IMR-90 (cell line): ENCODE measurements at regions not wholly inside any gene's neighbourhood (a gene's known extent, or its start where the extent isn't known, plus 50 kb on each side); places are given as distances from the start of the nearest gene placed in this dataset.

Experiments
- ATAC-seq: fragments of 200-7000 bp; cut with Tn5 transposase; 2 replicates; pipeline ENCODE4 v1.9.1; 2020; ENCODE audit warnings: low read depth, mild to moderate bottlenecking, moderate library complexity
- BruUV-seq: library from RNA; stranded (reverse); fragments of 400-500 nt; replicated peaks from 2 replicates; lab custom pipeline; 2021; lab: Mats Ljungman, UMichigan
- CTCF ChIA-PET: fragments of 300-600 bp; formaldehyde crosslinking; extraction: SDS; loops from one replicate; lab custom pipeline; 2021; ENCODE audit warnings: antibody characterized with exemption; lab: Yijun Ruan, JAX
- POLR2A ChIA-PET: fragments of 300-600 bp; sonication (Branson Sonifier 250); formaldehyde crosslinking; loops from one replicate; lab custom pipeline; 2022; ENCODE audit warnings: antibody characterized with exemption; ENCODE audit not compliant: unreplicated experiment; lab: Charles Lee
- DNase-seq: peaks from one replicate; pipeline ENCODE4 v3.0.0; 2013
- H2AFZ ChIP-seq: replicated peaks from 2 replicates; pipeline ENCODE3; 2013; ENCODE audit warnings: low read length, mild to moderate bottlenecking; ENCODE audit not compliant: poor library complexity
- H2AK5ac ChIP-seq: 2 replicates; pipeline ENCODE4 v1.6.1; 2013; ENCODE audit warnings: low read depth, low read length, inconsistent platforms
- H2AK9ac ChIP-seq: replicated peaks from 2 replicates; pipeline ENCODE3; 2013; ENCODE audit warnings: mild to moderate bottlenecking, low read depth, low read length, moderate library complexity; ENCODE audit not compliant: poor library complexity
- H2BK120ac ChIP-seq: 2 replicates; pipeline ENCODE4 v1.6.1; 2013; ENCODE audit warnings: low read depth, low read length, inconsistent platforms
- H2BK15ac ChIP-seq: 3 replicates; pipeline ENCODE4 v1.6.1; 2013; ENCODE audit warnings: low read depth, low read length, inconsistent platforms
- H2BK20ac ChIP-seq: 2 replicates; pipeline ENCODE4 v1.6.1; 2013; ENCODE audit warnings: low read depth, mild to moderate bottlenecking, inconsistent platforms, low read length, moderate library complexity
- H2BK5ac ChIP-seq: 2 replicates; pipeline ENCODE4 v1.6.1; 2013; ENCODE audit warnings: mild to moderate bottlenecking, low read depth, low read length, inconsistent platforms; ENCODE audit not compliant: poor library complexity, severe bottlenecking
- H3K14ac ChIP-seq: replicated peaks from 2 replicates; pipeline ENCODE4 v1.6.1; 2013; ENCODE audit warnings: low read depth, low read length, inconsistent platforms
- H3K18ac ChIP-seq: 2 replicates; pipeline ENCODE4 v1.6.1; 2013; ENCODE audit warnings: low read depth, low read length, control low read depth
- H3K23ac ChIP-seq: 2 replicates; pipeline ENCODE4 v1.6.1; 2013; ENCODE audit warnings: low read depth, low read length, inconsistent platforms
- H3K27ac ChIP-seq: 2 replicates; pipeline ENCODE4 v1.5.1; 2013; ENCODE audit warnings: mild to moderate bottlenecking, control low read depth, low read length; ENCODE audit not compliant: insufficient read depth
- H3K27me3 ChIP-seq: 2 replicates; pipeline ENCODE4 v1.6.1; 2013; ENCODE audit warnings: low read length; ENCODE audit not compliant: control insufficient read depth, insufficient read depth
- H3K36me3 ChIP-seq: 2 replicates; pipeline ENCODE4 v1.6.1; 2013; ENCODE audit warnings: low read length, mixed read lengths; ENCODE audit not compliant: control insufficient read depth, insufficient read depth
- H3K4ac ChIP-seq: 2 replicates; pipeline ENCODE4 v1.6.1; 2013; ENCODE audit warnings: low read depth, low read length, inconsistent platforms
- H3K4me1 ChIP-seq: 2 replicates; pipeline ENCODE4 v1.6.1; 2013; ENCODE audit warnings: low read length, mixed read lengths; ENCODE audit not compliant: control insufficient read depth, insufficient read depth
- H3K4me2 ChIP-seq: 2 replicates; pipeline ENCODE4 v1.6.1; 2013; ENCODE audit warnings: low read depth, mild to moderate bottlenecking, control low read depth, low read length, moderate library complexity
- H3K4me3 ChIP-seq: 2 replicates; pipeline ENCODE4 v1.5.1; 2013; ENCODE audit warnings: low read depth, mild to moderate bottlenecking, control low read depth, low read length, moderate library complexity; ENCODE audit not compliant: insufficient read depth
- H3K56ac ChIP-seq: 2 replicates; pipeline ENCODE4 v1.6.1; 2013; ENCODE audit warnings: low read length, inconsistent platforms; ENCODE audit not compliant: insufficient read depth; ENCODE audit errors: extremely low read depth
- H3K79me1 ChIP-seq, 2 experiments: 2 replicates each; pipeline ENCODE4 v1.6.1; 2013; ENCODE audit warnings: low read length in 2 of 2, inconsistent platforms in 1 of 2, low read depth in 1 of 2
- H3K9ac ChIP-seq: 2 replicates; pipeline ENCODE4 v1.6.1; 2013; ENCODE audit warnings: low read depth, low read length, control low read depth
- H3K9me1 ChIP-seq: 2 replicates; pipeline ENCODE4 v1.6.1; 2013; ENCODE audit warnings: low read length, inconsistent platforms; ENCODE audit not compliant: insufficient read depth
- H3K9me3 ChIP-seq: 2 replicates; pipeline ENCODE4 v1.6.1; 2013; ENCODE audit warnings: low read length; ENCODE audit not compliant: control insufficient read depth, insufficient read depth
- H4K20me1 ChIP-seq: 2 replicates; pipeline ENCODE4 v1.6.1; 2013; ENCODE audit warnings: low read length, inconsistent platforms; ENCODE audit not compliant: insufficient read depth
- H4K5ac ChIP-seq: 2 replicates; pipeline ENCODE4 v1.6.1; 2013; ENCODE audit warnings: mild to moderate bottlenecking, low read depth, low read length, control low read depth
- H4K8ac ChIP-seq, 2 experiments: 2 replicates each; pipeline ENCODE4 v1.6.1; 2013; ENCODE audit warnings: low read depth in 2 of 2, low read length in 2 of 2, control low read depth in 1 of 2, inconsistent platforms in 1 of 2
- H4K91ac ChIP-seq: 2 replicates; pipeline ENCODE4 v1.6.1; 2013; ENCODE audit warnings: low read depth, low read length, inconsistent platforms; ENCODE audit not compliant: insufficient read depth
- BHLHE40 ChIP-seq: fragments of 150-350 bp; IDR thresholded peaks from 2 replicates; pipeline ENCODE4 v1.6.1; 2016; ENCODE audit warnings: mild to moderate bottlenecking, low read depth, low read length
- CEBPB ChIP-seq: IDR thresholded peaks from 2 replicates; pipeline ENCODE4 v1.6.1; 2012; ENCODE audit warnings: low read depth, low read length, improper control_type of control experiment
- CTCF ChIP-seq: conservative IDR thresholded peaks from 2 replicates; pipeline ENCODE4 v1.5.1; 2012; ENCODE audit warnings: mild to moderate bottlenecking, low read depth, low read length, improper control_type of control experiment
- ELK1 ChIP-seq: fragments of 150-350 bp; IDR thresholded peaks from 2 replicates; pipeline ENCODE4 v1.6.1; 2016; ENCODE audit warnings: low read depth, mild to moderate bottlenecking, low read length, moderate library complexity, borderline replicate concordance
- FOS ChIP-seq: fragments of 150-350 bp; IDR thresholded peaks from 2 replicates; pipeline ENCODE4 v1.6.1; 2016; ENCODE audit warnings: low read depth, low read length
- MAFK ChIP-seq: IDR thresholded peaks from 2 replicates; pipeline ENCODE4 v1.6.1; 2012; ENCODE audit warnings: low read depth, low read length, improper control_type of control experiment
- MAZ ChIP-seq: IDR thresholded peaks from 2 replicates; pipeline ENCODE4 v1.6.1; 2012; ENCODE audit warnings: low read depth, mild to moderate bottlenecking, low read length, improper control_type of control experiment, moderate library complexity, borderline replicate concordance
- MXI1 ChIP-seq: IDR thresholded peaks from 2 replicates; pipeline ENCODE4 v1.6.1; 2012; ENCODE audit warnings: low read depth, mild to moderate bottlenecking, low read length, moderate library complexity, borderline replicate concordance
- POLR2A ChIP-seq: IDR thresholded peaks from 2 replicates; pipeline ENCODE4 v1.6.1; 2012; ENCODE audit warnings: mild to moderate bottlenecking, low read depth, low read length
- RAD21 ChIP-seq: IDR thresholded peaks from 2 replicates; pipeline ENCODE4 v1.6.1; 2012; ENCODE audit warnings: low read length, improper control_type of control experiment
- RCOR1 ChIP-seq: IDR thresholded peaks from 2 replicates; pipeline ENCODE4 v1.6.1; 2012; ENCODE audit warnings: mild to moderate bottlenecking, low read length, improper control_type of control experiment; ENCODE audit not compliant: insufficient replicate concordance
- RFX5 ChIP-seq: IDR thresholded peaks from 2 replicates; pipeline ENCODE4 v1.8.0; 2012; ENCODE audit warnings: low read depth, mild to moderate bottlenecking, low read length, moderate library complexity
- SMC3 ChIP-seq: fragments of 150-350 bp; IDR thresholded peaks from 2 replicates; pipeline ENCODE4 v1.6.1; 2016; ENCODE audit warnings: low read depth, mild to moderate bottlenecking, antibody characterized with exemption, low read length, moderate library complexity
- USF2 ChIP-seq: fragments of 150-350 bp; IDR thresholded peaks from 2 replicates; pipeline ENCODE4 v1.6.1; 2017; ENCODE audit warnings: mild to moderate bottlenecking, antibody characterized with exemption, low read length, low read depth
- WGBS, 2 experiments: methylation state at CpG; one replicate each; pipeline versions ENCODE4 v1.1.5 to v1.1.7; 2013; ENCODE audit warnings: missing lambda C conversion rate in 2 of 2; ENCODE audit not compliant: insufficient read length in 1 of 2; ENCODE audit errors: extremely low coverage in 2 of 2; 5-methylcytosine and 5-hydroxymethylcytosine counted together
- dilution Hi-C: fragments of 300-500 bp; cut with HindIII; formaldehyde crosslinking; loops from one replicate; pipeline ENCODE4 v1.14.3; 2018; ENCODE audit warnings: low sequenced_read_pairs; ENCODE audit not compliant: unreplicated experiment
- in situ Hi-C: fragments of 300-500 bp; cut with MboI; formaldehyde crosslinking; loops from 3 replicates; pipeline ENCODE4 v1.14.3; 2019; ENCODE audit warnings: low sequenced_read_pairs, inconsistent platforms, mixed read lengths
- intact Hi-C: fragments of 100-400 bp; cut with micrococcal nuclease; formaldehyde crosslinking; loops from 2 replicates; pipeline ENCODE4 v1.10.0; 2022

- intact Hi-C loops (no loop called here), dilution Hi-C loops (no loop called here), in situ Hi-C loops (no loop called here)
- Histone ChIP-seq H3K18ac (no peak overlapping the region), H2BK20ac (no peak overlapping the region), H2BK5ac (no peak overlapping the region), H3K14ac (no peak overlapping the region), H2AFZ (no peak overlapping the region), H3K56ac (no peak overlapping the region), H3K9ac (no peak overlapping the region), H3K4me2 (no peak overlapping the region), H2BK120ac (no peak overlapping the region), H3K27me3 (peaks cover 9% of the 10 kb centered on the region), H3K79me1 (no peaks in the 10 kb centered on the region), H4K8ac (no peak overlapping the region), H4K91ac (no peak overlapping the region), H3K4ac (no peak overlapping the region), H4K5ac (no peak overlapping the region), H3K4me3 (no peak overlapping the region), H2BK15ac (no peak overlapping the region), H3K23ac (no peak overlapping the region), H2AK5ac (no peak overlapping the region), H3K9me1 (no peaks in the 10 kb centered on the region), H3K27ac (no peak overlapping the region), H4K20me1 (no peaks in the 10 kb centered on the region), H3K36me3 (no peaks in the 10 kb centered on the region), H2AK9ac (no peak overlapping the region), H3K4me1 (no peaks in the 10 kb centered on the region), H3K9me3 (no peaks in the 10 kb centered on the region)
- DNase-seq (no peak), ATAC-seq (no peak)
- no peak for TF ChIP-seq CEBPB
- TF ChIP-seq BHLHE40: no peak
- TF ChIP-seq MAZ: no peak
- TF ChIP-seq CTCF: no peak
- TF ChIP-seq FOS: no peak
- TF ChIP-seq ELK1: no peak
- no peak for TF ChIP-seq RAD21
- TF ChIP-seq MAFK: no peak
- TF ChIP-seq USF2: no peak
- TF ChIP-seq POLR2A: no peak
- TF ChIP-seq SMC3: no peak
- TF ChIP-seq RCOR1: no peak
- no peak for TF ChIP-seq MXI1
- no peak for TF ChIP-seq RFX5
- ChIA-PET POLR2A (no interaction called here), CTCF (no interaction called here)
- no CpG with 5 or more reads among the region's 4 CpGs for WGBS, 2 experiments
- no TSS peak for BruUV-seq
Measured at GRCh38 chr5:124444147-124444775, 302.2 kb downstream of the ZNF608 start.
